ENCODE measurements at regions not wholly inside any gene's neighbourhood (a gene's known extent, or its start where the extent isn't known, plus 50 kb on each side); places are given as distances from the start of the nearest gene placed in this dataset.
"Not testable (repeated sequence)": the region's sequence is repeated elsewhere in the genome, so short reads cannot be mapped to it uniquely, and the experiment has no call there.

- Histone ChIP-seq H3K4me3 (ENCODE audit: low read length) (no peak overlapping the region), H3K27me3 (ENCODE audit: control insufficient read depth in 2 of 2, insufficient read depth in 2 of 2, low read length in 2 of 2) (no peaks in the 10 kb centered on the region), H3K36me3 (ENCODE audit: control insufficient read depth in 2 of 3, insufficient read depth in 3 of 3, low read length in 3 of 3) (no peaks in the 10 kb centered on the region), H3K27ac (ENCODE audit: low read depth, low read length) (no peak overlapping the region), H3K4me1 (ENCODE audit: control insufficient read depth in 2 of 2, insufficient read depth in 2 of 2, low read length in 2 of 2) (no peaks in the 10 kb centered on the region), H3K9me3 (ENCODE audit: control insufficient read depth in 2 of 3, low read length in 3 of 3) (peaks cover 0 to 4% (median 3%) of the 10 kb centered on the region in 3 experiments)
- H3K27ac Mint-ChIP-seq = no peak overlapping the region
- intact Hi-C loops (cut with micrococcal nuclease) = no loop called here
- ChIA-PET POLR2A (no interaction called here), CTCF (no interaction called here)
- ATAC-seq = no peak
- H3K9me3 Mint-ChIP-seq = peaks cover 0 to 26% (median 3%) of the 10 kb centered on the region in 11 donors
- H3K4me1 Mint-ChIP-seq = no peaks in the 10 kb centered on the region
- H3K27me3 Mint-ChIP-seq = no peaks in the 10 kb centered on the region
- no peak for DNase-seq
- no peaks in the 10 kb centered on the region for H3K36me3 Mint-ChIP-seq
- no peak overlapping the region for H3K4me3 Mint-ChIP-seq
Measured at GRCh38 chr9:25094518-25094917, 548.8 kb upstream of the IZUMO3 start.

DNA sequence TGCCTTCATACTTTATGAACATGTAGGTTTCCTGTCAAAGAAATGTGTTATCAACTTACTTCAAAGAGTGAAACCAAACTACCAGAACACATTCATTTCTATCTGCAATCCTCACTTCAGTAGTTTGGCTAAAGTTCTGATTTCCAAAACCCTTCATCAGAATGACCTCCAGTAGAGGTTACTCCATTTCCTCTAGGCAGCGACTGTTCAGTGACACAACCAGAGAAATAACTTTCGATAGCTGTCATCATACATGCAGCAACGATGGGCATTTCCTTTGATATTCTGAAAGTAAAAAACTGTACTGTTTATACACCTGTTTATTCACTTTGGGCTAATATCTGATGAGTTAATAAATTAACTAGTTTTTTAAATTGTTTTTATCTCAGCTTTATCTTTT lies 532.5 kb upstream of the IZUMO3 start:
- DNase-seq = no peak
- Histone ChIP-seq H3K4me3 (ENCODE audit: low read length) (no peak overlapping the region), H3K36me3 (ENCODE audit: control insufficient read depth in 2 of 3, insufficient read depth in 3 of 3, low read length in 3 of 3) (no peaks in the 10 kb centered on the region), H3K4me1 (ENCODE audit: control insufficient read depth in 2 of 2, insufficient read depth in 2 of 2, low read length in 2 of 2) (no peaks in the 10 kb centered on the region), H3K27ac (ENCODE audit: low read depth, low read length) (no peak overlapping the region), H3K9me3 (ENCODE audit: control insufficient read depth in 2 of 3, low read length in 3 of 3) (no peaks in the 10 kb centered on the region), H3K27me3 (ENCODE audit: control insufficient read depth in 2 of 2, insufficient read depth in 2 of 2, low read length in 2 of 2) (no peaks in the 10 kb centered on the region)
- H3K36me3 Mint-ChIP-seq = peaks cover 0 to 3% (median 0%) of the 10 kb centered on the region in 5 donors
- H3K27ac Mint-ChIP-seq = no peak overlapping the region
- H3K4me1 Mint-ChIP-seq = no peaks in the 10 kb centered on the region
- ChIA-PET POLR2A (no interaction called here), CTCF (no interaction called here)
- no peak for ATAC-seq
- intact Hi-C loops (cut with micrococcal nuclease) = no loop called here
- peaks cover 4 to 26% (median 11%) of the 10 kb centered on the region in 11 donors for H3K9me3 Mint-ChIP-seq
- H3K27me3 Mint-ChIP-seq = no peaks in the 10 kb centered on the region
- H3K4me3 Mint-ChIP-seq = no peak overlapping the region

DNA sequence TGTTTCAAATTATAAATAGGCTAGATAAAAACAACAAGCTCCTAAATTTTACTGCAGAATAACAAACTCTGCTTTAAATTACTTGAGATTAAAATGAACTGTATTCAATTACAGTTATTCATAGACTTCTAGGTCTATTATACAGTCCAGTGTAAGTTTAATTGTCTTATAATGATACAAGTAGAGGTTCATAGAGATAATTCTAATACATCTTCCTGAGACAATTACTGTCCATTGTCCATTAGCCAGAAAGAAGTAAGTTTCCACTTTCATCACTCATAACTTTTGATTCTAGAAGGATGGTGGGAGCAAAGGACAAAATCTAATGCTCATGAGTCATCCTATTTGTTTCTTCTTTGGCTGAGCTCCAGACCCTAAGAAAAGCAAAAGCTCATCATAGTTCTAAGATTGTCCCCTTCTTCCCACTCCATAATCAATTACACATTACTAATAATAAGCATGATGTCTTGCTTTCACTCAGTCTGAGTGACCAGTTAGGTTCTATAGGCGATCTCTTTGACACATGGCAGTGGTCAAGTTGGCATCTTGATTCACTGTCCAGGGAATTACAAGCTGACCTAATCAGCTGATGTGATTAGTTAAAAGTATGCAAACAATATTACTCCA lies 502.5 kb upstream of the IZUMO3 start:
- Histone ChIP-seq H3K9me3 (ENCODE audit: control insufficient read depth in 2 of 3, low read length in 3 of 3) (no peaks in the 10 kb centered on the region), H3K27ac (ENCODE audit: low read depth, low read length) (no peak overlapping the region), H3K27me3 (ENCODE audit: control insufficient read depth in 2 of 2, insufficient read depth in 2 of 2, low read length in 2 of 2) (no peaks in the 10 kb centered on the region), H3K36me3 (ENCODE audit: control insufficient read depth in 2 of 3, insufficient read depth in 3 of 3, low read length in 3 of 3) (no peaks in the 10 kb centered on the region), H3K4me1 (ENCODE audit: control insufficient read depth in 2 of 2, insufficient read depth in 2 of 2, low read length in 2 of 2) (no peaks in the 10 kb centered on the region), H3K4me3 (ENCODE audit: low read length) (no peak overlapping the region)
- ChIA-PET POLR2A (no interaction called here), CTCF (no interaction called here)
- intact Hi-C loops (cut with micrococcal nuclease) = no loop called here
- ATAC-seq (no peak), DNase-seq (no peak)
- Mint-ChIP-seq H3K4me1 (no peaks in the 10 kb centered on the region), H3K36me3 (no peaks in the 10 kb centered on the region), H3K4me3 (no peak overlapping the region), H3K27me3 (no peaks in the 10 kb centered on the region), H3K27ac (no peak overlapping the region), H3K9me3 (peaks cover under 1 to 28% (median 12%) of the 10 kb centered on the region in 11 donors)

- H3K9me3 ChIP-seq (ENCODE audit: control insufficient read depth in 2 of 3, low read length in 3 of 3); H3K27me3 ChIP-seq (ENCODE audit: control insufficient read depth in 2 of 2, insufficient read depth in 2 of 2, low read length in 2 of 2); H3K4me3 ChIP-seq (ENCODE audit: low read length); POLR2A ChIA-PET; H3K27me3 Mint-ChIP-seq; H3K36me3 Mint-ChIP-seq; H3K4me1 ChIP-seq (ENCODE audit: control insufficient read depth in 2 of 2, insufficient read depth in 2 of 2, low read length in 2 of 2); H3K4me3 Mint-ChIP-seq; DNase-seq; H3K27ac ChIP-seq (ENCODE audit: low read depth, low read length); intact Hi-C loops (cut with micrococcal nuclease); H3K4me1 Mint-ChIP-seq; ATAC-seq; H3K36me3 ChIP-seq (ENCODE audit: control insufficient read depth in 2 of 3, insufficient read depth in 3 of 3, low read length in 3 of 3); H3K27ac Mint-ChIP-seq; CTCF ChIA-PET: not testable (repeated sequence)
- peaks cover 0 to 25% (median 16%) of the 10 kb centered on the region in 11 donors for H3K9me3 Mint-ChIP-seq
Measured at GRCh38 chr9:25045469-25045868, 499.8 kb upstream of the IZUMO3 start.

GRCh38 chr9:25029743-25030142 lies 484.0 kb upstream of the IZUMO3 start:
- H3K4me1 Mint-ChIP-seq = no peaks in the 10 kb centered on the region
- Histone ChIP-seq H3K4me3 (ENCODE audit: low read length) (no peak overlapping the region), H3K9me3 (ENCODE audit: control insufficient read depth in 2 of 3, low read length in 3 of 3) (no peaks in the 10 kb centered on the region), H3K4me1 (ENCODE audit: control insufficient read depth in 2 of 2, insufficient read depth in 2 of 2, low read length in 2 of 2) (no peaks in the 10 kb centered on the region), H3K27ac (ENCODE audit: low read depth, low read length) (no peak overlapping the region), H3K27me3 (ENCODE audit: control insufficient read depth in 2 of 2, insufficient read depth in 2 of 2, low read length in 2 of 2) (no peaks in the 10 kb centered on the region), H3K36me3 (ENCODE audit: control insufficient read depth in 2 of 3, insufficient read depth in 3 of 3, low read length in 3 of 3) (no peaks in the 10 kb centered on the region)
- ATAC-seq = no peak
- H3K36me3 Mint-ChIP-seq = peaks cover 0 to 5% (median 0%) of the 10 kb centered on the region in 5 donors
- H3K4me3 Mint-ChIP-seq = no peak overlapping the region
- no peak overlapping the region for H3K27ac Mint-ChIP-seq
- H3K9me3 Mint-ChIP-seq = peaks cover 0 to 29% (median 10%) of the 10 kb centered on the region in 11 donors
- POLR2A ChIA-PET = interaction anchor here (0.5 kb wide), 1 partner anchor 34 kb away, joined by 3 read pairs; no protein-coding TSS in a partner anchor
- no peak for DNase-seq
- intact Hi-C loops (cut with micrococcal nuclease) = no loop called here
- CTCF ChIA-PET = no interaction called here
- no peaks in the 10 kb centered on the region for H3K27me3 Mint-ChIP-seq

DNA sequence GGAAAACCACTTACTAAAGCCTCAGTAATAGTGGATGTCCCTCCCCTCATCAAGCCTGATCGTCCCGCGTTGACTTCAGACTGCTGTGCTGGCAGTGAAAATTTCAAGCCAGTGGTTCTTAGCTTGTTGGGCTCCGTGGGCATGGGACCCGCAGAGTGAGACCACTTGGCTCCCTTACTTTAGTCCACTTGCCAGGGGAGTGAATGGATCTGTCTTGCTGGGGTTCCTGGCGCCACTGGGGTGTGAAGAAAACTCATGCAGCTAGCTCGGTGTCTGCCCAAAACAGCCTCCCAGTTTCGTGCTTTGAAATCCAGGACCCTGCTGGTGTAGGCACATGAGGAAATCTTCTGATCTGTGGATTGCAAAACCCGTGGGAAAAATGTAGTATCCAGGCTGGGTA lies 480.0 kb upstream of the IZUMO3 start:
- H3K4me1 Mint-ChIP-seq = no peaks in the 10 kb centered on the region
- H3K4me3 Mint-ChIP-seq = no peak overlapping the region
- H3K9me3 ChIP-seq (ENCODE audit: control insufficient read depth in 2 of 3, low read length in 3 of 3) = no peaks in the 10 kb centered on the region
- H3K4me1 ChIP-seq (ENCODE audit: control insufficient read depth in 2 of 2, insufficient read depth in 2 of 2, low read length in 2 of 2) = no peaks in the 10 kb centered on the region
- POLR2A ChIA-PET = no interaction called here
- no peak overlapping the region for H3K27ac Mint-ChIP-seq
- intact Hi-C loops (cut with micrococcal nuclease) = no loop called here
- no peaks in the 10 kb centered on the region for H3K27me3 ChIP-seq (ENCODE audit: control insufficient read depth in 2 of 2, insufficient read depth in 2 of 2, low read length in 2 of 2)
- ATAC-seq (no peak), DNase-seq (no peak)
- peaks cover 0 to 5% (median 0%) of the 10 kb centered on the region in 5 donors for H3K36me3 Mint-ChIP-seq
- no peak overlapping the region for H3K27ac ChIP-seq (ENCODE audit: low read depth, low read length)
- no peak overlapping the region for H3K4me3 ChIP-seq (ENCODE audit: low read length)
- CTCF ChIA-PET = no interaction called here
- H3K27me3 Mint-ChIP-seq = no peaks in the 10 kb centered on the region
- H3K36me3 ChIP-seq (ENCODE audit: control insufficient read depth in 2 of 3, insufficient read depth in 3 of 3, low read length in 3 of 3) = no peaks in the 10 kb centered on the region
- peaks cover 6 to 42% (median 21%) of the 10 kb centered on the region in 11 donors for H3K9me3 Mint-ChIP-seq

DNA sequence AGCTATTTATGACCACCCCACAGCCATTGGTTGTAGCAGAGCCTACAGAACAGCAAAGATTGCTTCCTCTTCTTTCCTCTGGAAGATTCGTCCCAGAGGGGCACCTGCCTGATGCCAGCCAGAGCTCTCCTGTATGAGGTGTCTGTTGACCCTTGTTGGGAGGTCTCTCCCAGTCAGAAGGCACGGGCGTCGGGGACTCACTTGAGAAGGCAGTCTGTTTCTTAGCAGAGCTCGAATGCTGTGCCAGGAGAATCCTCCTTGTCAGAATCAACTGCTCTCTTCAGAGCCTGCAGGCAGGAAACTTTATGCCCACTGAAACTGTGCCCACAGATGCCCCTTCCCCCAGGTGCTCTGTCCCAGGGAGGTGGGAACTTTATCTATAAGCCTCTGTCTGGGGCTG lies 479.5 kb upstream of the IZUMO3 start:
- no peak for DNase-seq
- Mint-ChIP-seq H3K4me1 (no peaks in the 10 kb centered on the region), H3K27ac (no peak overlapping the region), H3K27me3 (no peaks in the 10 kb centered on the region), H3K36me3 (peaks cover 0 to 5% (median 0%) of the 10 kb centered on the region in 5 donors), H3K4me3 (no peak overlapping the region), H3K9me3 (peaks cover 7 to 47% (median 22%) of the 10 kb centered on the region in 11 donors)
- POLR2A ChIA-PET = no interaction called here
- CTCF ChIA-PET = no interaction called here
- no peak overlapping the region for H3K4me3 ChIP-seq (ENCODE audit: low read length)
- H3K36me3 ChIP-seq (ENCODE audit: control insufficient read depth in 2 of 3, insufficient read depth in 3 of 3, low read length in 3 of 3) = no peaks in the 10 kb centered on the region
- H3K4me1 ChIP-seq (ENCODE audit: control insufficient read depth in 2 of 2, insufficient read depth in 2 of 2, low read length in 2 of 2) = no peaks in the 10 kb centered on the region
- ATAC-seq = no peak
- H3K27me3 ChIP-seq (ENCODE audit: control insufficient read depth in 2 of 2, insufficient read depth in 2 of 2, low read length in 2 of 2) = no peaks in the 10 kb centered on the region
- intact Hi-C loops (cut with micrococcal nuclease) = no loop called here
- no peaks in the 10 kb centered on the region for H3K9me3 ChIP-seq (ENCODE audit: control insufficient read depth in 2 of 3, low read length in 3 of 3)
- H3K27ac ChIP-seq (ENCODE audit: low read depth, low read length) = no peak overlapping the region

Data from naive thymus-derived CD4-positive, alpha-beta T cell (primary cell).